ENCODE measurements at regions not wholly inside any gene's neighbourhood (a gene's known extent, or its start where the extent isn't known, plus 50 kb on each side); places are given as distances from the start of the nearest gene placed in this dataset.

DNA sequence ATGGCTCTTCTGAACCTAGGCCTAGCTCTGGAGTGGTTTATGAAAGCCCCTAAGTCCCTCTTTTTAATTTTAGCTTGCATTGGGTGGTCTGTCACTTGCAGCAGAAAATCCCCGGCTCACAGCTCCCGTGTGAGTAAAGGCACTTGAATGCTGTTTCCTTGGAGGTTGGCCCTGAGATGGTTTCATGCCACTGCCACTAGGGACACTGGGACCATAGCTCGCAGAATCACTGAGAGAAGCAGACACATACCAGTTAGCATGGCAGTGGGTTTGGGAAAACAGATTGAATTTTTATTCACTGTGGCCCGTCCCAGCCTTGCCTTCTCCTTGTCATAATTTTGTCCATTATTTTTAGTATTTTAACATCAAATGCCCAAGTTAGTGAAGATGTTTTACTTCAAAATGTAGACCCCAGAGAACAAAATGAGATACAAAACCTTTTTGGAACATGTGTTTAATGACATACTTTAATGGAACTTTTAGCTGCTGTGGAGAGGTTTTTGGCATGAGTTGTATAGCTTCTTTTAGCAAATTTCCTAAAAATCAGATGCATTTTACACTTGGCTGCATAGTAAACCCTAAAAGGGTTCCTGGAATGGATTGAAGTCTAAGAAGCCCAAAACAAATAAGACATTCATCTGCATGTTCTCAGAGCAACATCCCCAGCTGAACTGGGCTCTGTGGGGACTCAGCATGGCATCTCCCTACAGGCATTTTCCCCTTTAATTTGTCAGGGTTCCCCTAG lies 259.7 kb upstream of the PITRM1 start:
- no TSS peak for BruUV-seq (replicated peaks)
- no peaks in the 10 kb centered on the region for H3K36me3 ChIP-seq (ENCODE audit: control insufficient read depth in 2 of 2, extremely low read depth in 1 of 2, insufficient read depth in 2 of 2, low read length in 2 of 2)
- dilution Hi-C loops (cut with MboI; ENCODE audit: extremely low pct_ligation_motif_present, low sequenced_read_pairs), result no loop called here

More for the DNA sequence above, 259.7 kb upstream of the PITRM1 start:
- no peak for FAIRE-seq
- CTCF ChIA-PET, result no interaction called here
- no peaks in the 10 kb centered on the region for H3K79me2 ChIP-seq (ENCODE audit: control insufficient read depth, insufficient read depth, low read length)
- POLR2A ChIA-PET, result no interaction called here
- no peak overlapping the region for H2AFZ ChIP-seq (ENCODE audit: low read depth, low read length)
- H4K20me1 ChIP-seq (replicated peaks; ENCODE audit: control insufficient read depth, extremely low read depth, insufficient read depth, low read length), result no peaks in the 10 kb centered on the region
- H3K4me3 ChIP-seq (replicated peaks in 1 of 3; ENCODE audit: insufficient read depth in 1 of 3, low read depth in 1 of 3, low read length in 3 of 3), result no peak overlapping the region
- H3K27ac ChIP-seq (ENCODE audit: insufficient read depth, low read depth, low read length), result no peak overlapping the region
- no peaks in the 10 kb centered on the region for H3K9me1 ChIP-seq (replicated peaks; ENCODE audit: control insufficient read depth, extremely low read depth, insufficient read depth, low read length)
- no peaks in the 10 kb centered on the region for H3K9me3 ChIP-seq (replicated peaks; ENCODE audit: control insufficient read depth, insufficient read depth, low read length)
- TF ChIP-seq FOS (IDR thresholded peaks at IDR 0.05; ENCODE audit: borderline replicate concordance, insufficient read depth, low read length), result no peak
- no peak for TF ChIP-seq POLR2AphosphoS5 (IDR thresholded peaks at IDR 0.05; ENCODE audit: insufficient read depth, low read depth, low read length)
- no peak for TF ChIP-seq POLR2A (IDR thresholded peaks at IDR 0.05; ENCODE audit: low read depth, low read length)
- no peak for TF ChIP-seq MAX (IDR thresholded peaks at IDR 0.05; ENCODE audit: insufficient read depth, insufficient read length)
- no peak for TF ChIP-seq MYC (IDR thresholded peaks at IDR 0.05; ENCODE audit: low read depth, low read length)
- no peak for TF ChIP-seq EZH2 (IDR thresholded peaks at IDR 0.05; ENCODE audit: borderline replicate concordance, low read depth, low read length, severe bottlenecking)
- TF ChIP-seq GATA2 (IDR thresholded peaks at IDR 0.05; ENCODE audit: insufficient read depth, insufficient read length, low read depth, low read length), result no peak
- TF ChIP-seq CTCF (IDR thresholded peaks at IDR 0.05; ENCODE audit: extremely low read depth in 1 of 2, insufficient read depth in 1 of 2, low read depth in 1 of 2, low read length in 2 of 2), result no peak
- no peak for TF ChIP-seq JUN (IDR thresholded peaks at IDR 0.05; ENCODE audit: borderline replicate concordance, insufficient read depth, insufficient read length, low read depth)
- no peak overlapping the region for H3K4me2 ChIP-seq (ENCODE audit: insufficient read depth, low read length)
- DNase-seq (ENCODE audit: low read depth, low spot score), result no peak
- peaks cover 16% of the 10 kb centered on the region for H3K4me1 ChIP-seq (ENCODE audit: control insufficient read depth, extremely low read depth, insufficient read depth, low read length)
- no peaks in the 10 kb centered on the region for H3K27me3 ChIP-seq (ENCODE audit: control insufficient read depth in 2 of 2, insufficient read depth in 2 of 2, low read length in 2 of 2)
- no peak overlapping the region for H3K9ac ChIP-seq (replicated peaks; ENCODE audit: extremely low read depth, insufficient read depth, low read length)
- intact Hi-C loops (cut with micrococcal nuclease), result no loop called here
